GM21423 (cell line): ENCODE measurements at regions not wholly inside any gene's neighbourhood (a gene's known extent, or its start where the extent isn't known, plus 50 kb on each side); places are given as distances from the start of the nearest gene placed in this dataset.

Experiments
- ATAC-seq: cut with Tn5 transposase; IDR thresholded peaks from one replicate; pipeline ENCODE4 v1.9.1; 2021; ENCODE audit warnings: mild to moderate bottlenecking, moderate library complexity; ENCODE audit not compliant: unreplicated experiment

DNA sequence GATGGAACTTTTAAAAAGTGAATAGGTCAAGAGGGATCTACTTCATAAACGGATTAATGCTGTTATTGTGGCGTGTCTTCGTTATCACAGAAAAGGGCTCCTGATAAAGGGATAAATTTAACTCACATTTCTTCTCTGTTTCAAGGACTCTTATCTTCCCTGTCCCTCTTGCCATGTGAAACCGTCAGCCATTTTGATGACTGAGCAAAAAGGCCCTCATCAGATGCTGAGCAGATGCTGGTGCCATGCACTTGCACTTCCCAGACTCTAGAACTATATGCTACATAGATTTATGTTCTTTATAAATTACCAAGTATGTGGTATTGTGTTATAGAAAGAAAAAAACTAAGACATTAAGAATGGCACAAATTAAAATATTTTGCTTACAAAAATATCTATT lies 1011.8 kb upstream of the GBE1 start:
- no peak for ATAC-seq

- no peak for ATAC-seq
Observed at GRCh38 chr3:82764521-82764920, 1003.1 kb upstream of the GBE1 start.

DNA sequence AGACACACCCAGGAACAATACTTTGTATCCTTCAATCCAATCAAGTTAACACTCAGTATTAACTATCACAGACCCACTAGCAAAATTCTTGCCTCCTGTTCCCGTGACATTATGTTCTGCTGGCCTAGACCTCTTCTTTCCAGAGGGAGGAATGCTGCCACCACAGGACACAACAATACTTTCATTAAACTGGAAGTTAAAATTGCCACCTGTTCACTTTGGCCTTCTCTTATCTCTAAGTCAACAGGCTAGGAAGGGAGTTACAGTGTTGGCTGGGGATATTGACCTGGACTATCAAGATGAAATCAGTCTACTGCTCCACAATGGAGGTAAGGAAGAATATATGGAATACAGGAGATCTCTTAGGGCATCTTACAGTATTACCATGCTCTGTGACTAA lies 1000.4 kb upstream of the GBE1 start:
- ATAC-seq: no peak

- no peak for ATAC-seq
Observed at GRCh38 chr3:82745544-82745943, 984.1 kb upstream of the GBE1 start.

DNA sequence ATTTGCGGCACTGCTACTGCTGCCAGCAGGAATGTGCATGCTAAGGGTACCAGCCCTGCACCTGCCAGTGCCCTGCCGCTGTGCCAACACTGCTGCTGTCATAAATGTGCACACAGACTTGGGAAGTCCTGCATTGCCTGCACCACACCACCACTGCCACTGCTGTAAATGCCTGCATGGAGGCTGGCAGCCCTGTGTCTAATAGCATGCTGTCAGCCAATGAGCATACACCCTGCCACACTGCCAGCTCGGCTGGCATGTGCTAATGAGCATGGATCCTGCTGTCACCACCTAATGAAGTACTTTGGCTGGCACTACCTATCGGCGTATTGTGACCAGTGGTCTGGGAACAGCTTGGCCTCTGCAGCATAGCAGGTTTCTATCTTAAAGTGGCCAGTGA lies 981.8 kb upstream of the GBE1 start:
- no peak for ATAC-seq

GRCh38 chr3:82741346-82741745 lies 979.9 kb upstream of the GBE1 start:
- ATAC-seq: no peak

GRCh38 chr3:82739390-82739789 lies 977.9 kb upstream of the GBE1 start:
- no peak for ATAC-seq

GRCh38 chr3:82736696-82737277 lies 975.3 kb upstream of the GBE1 start:
- no peak for ATAC-seq

GRCh38 chr3:82715091-82715856 lies 953.8 kb upstream of the GBE1 start:
- no peak for ATAC-seq

- ATAC-seq: no peak
Observed at GRCh38 chr3:82707035-82707434, 945.6 kb upstream of the GBE1 start.

- no peak for ATAC-seq
Observed at GRCh38 chr3:82685761-82686160, 924.3 kb upstream of the GBE1 start.

DNA sequence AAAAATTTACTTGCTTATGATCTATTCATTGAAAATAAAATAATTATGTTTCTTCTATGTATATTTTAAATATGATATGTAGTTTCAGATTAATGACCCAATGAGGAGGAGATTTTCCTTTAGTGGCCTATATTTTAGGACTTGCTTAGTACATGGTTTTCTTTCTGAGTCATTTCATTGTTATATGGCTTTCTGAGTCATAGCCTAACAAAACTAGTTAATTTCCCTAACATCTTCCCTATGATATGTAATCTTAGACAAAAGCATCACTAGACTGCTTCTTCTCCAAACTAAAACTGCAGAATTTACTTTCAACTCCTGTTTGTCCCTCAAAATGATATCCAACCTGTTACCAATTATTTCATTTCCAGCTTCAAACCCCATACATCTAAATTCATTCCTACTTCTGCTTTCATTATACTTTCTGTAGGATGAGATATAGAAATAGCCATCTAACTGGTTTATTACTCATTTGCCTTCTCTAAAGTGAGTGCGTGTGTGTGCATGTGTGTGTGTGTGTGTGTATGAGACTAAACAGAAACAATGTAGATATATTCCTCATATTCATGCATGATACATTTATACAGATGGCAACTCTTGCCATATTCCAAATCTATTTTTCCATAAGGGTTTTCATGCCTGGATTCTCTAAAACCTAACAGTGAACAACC lies 915.0 kb upstream of the GBE1 start:
- no peak for ATAC-seq

DNA sequence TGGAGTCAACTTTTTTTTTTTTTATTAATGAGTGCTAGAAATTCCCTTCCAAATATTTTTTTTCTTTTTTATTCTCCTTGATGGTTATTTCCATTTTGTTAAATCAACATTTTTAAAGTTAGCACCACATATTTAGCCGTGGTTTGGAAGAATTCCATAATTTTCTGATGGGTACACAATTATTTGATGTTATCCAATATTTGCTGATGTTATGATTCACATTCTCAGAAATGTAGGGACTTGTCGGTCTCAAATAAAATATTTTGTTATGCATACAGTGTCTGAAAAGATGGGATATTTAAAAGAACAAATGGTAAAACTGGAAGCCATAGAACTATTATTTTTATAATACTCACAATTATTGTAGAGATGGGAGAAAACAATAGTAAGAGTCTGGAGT lies 911.5 kb upstream of the GBE1 start:
- ATAC-seq: no peak

DNA sequence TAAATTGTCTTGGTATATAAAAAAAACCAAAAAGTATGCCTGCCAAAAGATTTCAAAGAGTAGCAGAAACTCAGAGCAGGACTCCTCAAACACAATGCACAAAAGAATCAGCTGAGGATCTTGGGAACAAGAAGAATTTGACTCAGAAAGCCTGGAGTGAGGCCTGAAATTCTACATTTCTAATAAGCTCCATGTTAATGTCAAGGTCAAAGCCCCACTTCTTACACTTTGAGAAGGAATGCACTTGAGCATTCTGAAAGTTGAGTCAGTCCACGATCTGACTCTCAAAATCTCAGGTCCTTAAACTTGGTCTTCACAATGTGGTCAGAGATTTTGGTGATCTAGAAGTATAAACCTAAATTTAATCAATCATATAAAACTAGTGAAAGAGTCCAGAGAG lies 910.0 kb upstream of the GBE1 start:
- no peak for ATAC-seq

DNA sequence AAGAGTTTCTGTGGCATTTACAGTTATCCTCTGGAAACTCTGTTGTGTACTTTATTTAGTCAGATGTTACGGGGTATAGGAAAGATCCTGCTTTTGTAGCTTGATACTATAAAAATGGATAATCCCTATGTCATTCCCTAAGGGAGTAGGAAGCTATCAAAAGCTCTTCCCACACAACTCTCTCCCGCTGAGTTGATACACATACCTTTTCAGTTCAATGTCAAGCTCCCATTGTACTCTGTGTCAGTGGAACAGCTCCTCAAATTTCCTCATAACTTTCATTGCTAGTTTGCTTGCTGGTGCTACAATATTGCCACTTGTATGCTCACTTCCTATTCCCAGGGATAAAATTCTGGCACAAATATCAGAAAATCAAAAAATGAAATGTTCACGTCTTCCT lies 893.3 kb upstream of the GBE1 start:
- ATAC-seq: no peak

- ATAC-seq: no peak
Observed at GRCh38 chr3:82643948-82644347, 882.5 kb upstream of the GBE1 start.

GRCh38 chr3:82641701-82642100 lies 880.3 kb upstream of the GBE1 start:
- no peak for ATAC-seq

GRCh38 chr3:82640254-82640653 lies 878.8 kb upstream of the GBE1 start:
- no peak for ATAC-seq

DNA sequence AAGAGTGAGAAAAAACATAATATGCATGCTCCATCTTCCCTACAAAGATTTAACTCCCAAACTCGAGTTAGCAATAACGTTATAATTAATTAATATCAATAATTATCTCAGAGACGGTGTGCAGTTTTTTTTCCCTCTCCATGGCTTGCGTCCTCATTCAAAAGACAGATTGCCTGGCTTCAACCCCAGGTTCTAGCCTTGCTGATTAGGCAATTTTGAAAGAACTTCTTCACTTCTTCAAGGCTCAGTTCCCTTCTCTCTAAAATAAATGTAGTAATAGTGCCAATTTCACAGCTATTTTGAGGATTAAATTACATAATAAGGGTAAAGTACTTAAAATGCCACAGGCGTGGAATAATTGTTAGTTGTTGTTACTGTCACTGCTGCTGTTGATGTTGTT lies 876.1 kb upstream of the GBE1 start:
- no peak for ATAC-seq

DNA sequence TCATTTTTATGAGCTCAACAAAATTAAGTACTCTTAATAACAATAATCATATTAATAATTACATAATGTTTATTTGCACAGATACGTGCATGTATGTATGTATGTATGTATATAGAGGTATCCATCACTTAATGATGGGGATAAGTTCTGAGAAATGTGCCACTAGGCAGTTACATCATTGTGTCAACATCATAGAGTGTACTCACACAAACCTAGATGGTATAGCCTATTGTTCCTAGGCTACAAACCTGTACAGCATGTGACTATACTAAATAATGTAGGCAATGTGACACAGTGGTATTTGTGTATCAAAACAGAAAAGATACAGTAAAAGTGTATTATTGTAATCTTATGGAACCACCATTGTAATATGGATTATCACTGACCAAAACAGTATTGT lies 874.7 kb upstream of the GBE1 start:
- no peak for ATAC-seq

DNA sequence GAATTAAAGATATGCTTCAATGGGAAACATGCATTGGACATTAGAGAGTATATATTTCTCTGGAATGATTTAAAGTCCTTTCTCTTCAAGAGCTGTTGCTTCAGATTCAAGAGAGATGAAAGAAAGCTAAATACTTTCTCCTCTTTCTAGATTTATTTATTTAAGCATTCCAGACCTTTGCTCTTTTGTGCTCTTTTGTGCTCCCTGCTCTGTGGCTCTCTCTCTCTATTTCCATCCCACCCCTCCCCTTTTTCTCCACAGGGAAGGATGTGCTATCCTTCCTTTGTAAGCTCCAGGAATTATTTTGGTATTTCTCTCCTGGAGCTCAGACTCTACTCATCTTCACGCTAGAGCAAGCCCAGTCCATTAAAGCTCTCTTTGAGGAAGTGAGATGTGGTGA lies 871.9 kb upstream of the GBE1 start:
- no peak for ATAC-seq

DNA sequence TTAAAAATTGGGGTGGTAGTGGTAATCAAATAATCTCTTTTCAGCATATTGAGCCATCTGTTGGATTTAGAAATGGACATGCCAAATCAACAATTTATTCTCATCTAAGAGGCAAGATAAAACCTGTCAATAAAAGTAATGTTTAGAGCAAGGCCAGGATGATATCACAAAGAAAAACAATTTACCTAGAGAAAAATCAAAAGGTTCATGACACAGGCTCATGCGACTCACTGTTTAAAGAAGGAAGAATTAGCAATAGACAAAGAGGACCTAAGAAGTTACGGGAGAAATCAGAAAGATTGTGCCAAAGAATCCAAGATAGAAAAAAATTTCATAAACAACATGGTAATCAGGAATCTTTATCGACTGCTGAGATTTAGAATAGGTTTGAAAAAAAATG lies 868.5 kb upstream of the GBE1 start:
- no peak for ATAC-seq
